ENCODE measurements at regions not wholly inside any gene's neighbourhood (a gene's known extent, or its start where the extent isn't known, plus 50 kb on each side); places are given as distances from the start of the nearest gene placed in this dataset.

DNA sequence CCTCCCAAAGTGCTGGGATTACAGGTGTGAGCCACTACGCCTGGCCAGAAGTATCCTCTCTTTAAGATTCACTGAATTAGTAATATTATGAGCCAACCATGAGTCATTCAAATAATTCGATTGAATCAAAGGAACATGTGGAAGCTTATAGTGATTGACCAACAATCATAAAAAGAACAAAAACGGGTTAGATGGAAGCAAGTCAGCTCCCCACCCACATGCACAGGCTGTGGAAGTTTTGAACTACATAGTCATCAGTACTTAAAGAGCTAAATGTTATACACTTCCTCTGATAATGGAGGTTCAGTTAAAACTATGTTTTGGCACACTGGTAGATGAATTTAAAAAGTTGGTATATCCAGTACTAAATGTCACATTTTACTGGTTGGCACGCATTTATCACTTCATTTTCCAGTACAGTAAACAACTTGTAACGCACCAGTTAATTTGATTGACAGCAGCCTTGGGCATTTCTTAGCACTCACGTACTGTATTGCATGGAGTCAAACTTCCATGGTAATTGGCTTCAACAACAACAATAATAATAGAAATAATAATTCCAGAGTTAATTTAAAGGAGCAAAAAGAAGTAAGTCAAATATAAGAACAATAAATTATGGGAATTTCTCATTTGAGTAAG is 1107.3 kb upstream of the MAP3K7 start:
- Histone ChIP-seq H3K4me1 (ENCODE audit: low read length) (no peaks in the 10 kb centered on the region), H3K27me3 (replicated peaks; ENCODE audit: insufficient read depth, low read length) (no peaks in the 10 kb centered on the region), H3K9me2 (replicated peaks; ENCODE audit: insufficient read depth, low read length) (no peaks in the 10 kb centered on the region), H3K4me2 (ENCODE audit: low read depth, low read length) (no peak overlapping the region), H4K20me1 (ENCODE audit: insufficient read depth, low read length) (no peaks in the 10 kb centered on the region), H3K9me3 (replicated peaks; ENCODE audit: insufficient read depth, low read length) (no peaks in the 10 kb centered on the region), H2AFZ (ENCODE audit: low read length) (no peak overlapping the region), H3K9ac (ENCODE audit: low read length) (no peak overlapping the region), H3K79me2 (ENCODE audit: low read length) (no peaks in the 10 kb centered on the region), H3K4me3 (ENCODE audit: low read length) (no peak overlapping the region), H3F3A (ENCODE audit: insufficient read depth, low read length) (no peaks in the 10 kb centered on the region), H3K27ac (ENCODE audit: low read length) (no peak overlapping the region), H3K36me3 (replicated peaks; ENCODE audit: insufficient read depth, low read length) (no peaks in the 10 kb centered on the region)
- DNase-seq = no peak
- TF ChIP-seq, protein P1, sequence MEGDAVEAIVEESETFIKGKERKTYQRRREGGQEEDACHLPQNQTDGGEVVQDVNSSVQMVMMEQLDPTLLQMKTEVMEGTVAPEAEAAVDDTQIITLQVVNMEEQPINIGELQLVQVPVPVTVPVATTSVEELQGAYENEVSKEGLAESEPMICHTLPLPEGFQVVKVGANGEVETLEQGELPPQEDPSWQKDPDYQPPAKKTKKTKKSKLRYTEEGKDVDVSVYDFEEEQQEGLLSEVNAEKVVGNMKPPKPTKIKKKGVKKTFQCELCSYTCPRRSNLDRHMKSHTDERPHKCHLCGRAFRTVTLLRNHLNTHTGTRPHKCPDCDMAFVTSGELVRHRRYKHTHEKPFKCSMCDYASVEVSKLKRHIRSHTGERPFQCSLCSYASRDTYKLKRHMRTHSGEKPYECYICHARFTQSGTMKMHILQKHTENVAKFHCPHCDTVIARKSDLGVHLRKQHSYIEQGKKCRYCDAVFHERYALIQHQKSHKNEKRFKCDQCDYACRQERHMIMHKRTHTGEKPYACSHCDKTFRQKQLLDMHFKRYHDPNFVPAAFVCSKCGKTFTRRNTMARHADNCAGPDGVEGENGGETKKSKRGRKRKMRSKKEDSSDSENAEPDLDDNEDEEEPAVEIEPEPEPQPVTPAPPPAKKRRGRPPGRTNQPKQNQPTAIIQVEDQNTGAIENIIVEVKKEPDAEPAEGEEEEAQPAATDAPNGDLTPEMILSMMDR (IDR thresholded peaks at IDR 0.05; ENCODE audit: low read length) = no peak
- no peak for TF ChIP-seq EZH2phosphoT487 (IDR thresholded peaks at IDR 0.05; ENCODE audit: low read length)
- TF ChIP-seq EZH2 (optimal IDR thresholded peaks at IDR 0.05; ENCODE audit: low read depth, low read length) = no peak

DNA sequence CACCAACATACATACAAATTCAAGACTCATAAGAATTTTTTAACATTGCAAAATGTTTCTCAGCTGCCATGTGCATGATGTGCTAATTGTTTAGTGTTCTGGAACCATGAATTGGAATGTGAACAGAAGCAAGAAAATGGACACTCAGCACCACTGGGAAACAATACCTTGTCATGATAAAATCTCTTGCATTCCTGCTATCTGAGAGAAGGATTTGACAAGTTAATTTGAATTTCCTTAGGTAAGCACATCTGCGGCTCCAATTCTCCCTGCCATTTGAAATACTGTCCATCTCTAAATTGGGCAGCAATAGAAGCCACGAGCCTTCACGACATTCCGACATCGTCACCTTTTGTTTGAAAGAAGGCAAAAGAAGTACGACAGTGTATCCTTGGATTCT is 1104.6 kb upstream of the MAP3K7 start:
- Histone ChIP-seq H3F3A (ENCODE audit: insufficient read depth, low read length) (no peaks in the 10 kb centered on the region), H3K36me3 (replicated peaks; ENCODE audit: insufficient read depth, low read length) (no peaks in the 10 kb centered on the region), H3K9me2 (replicated peaks; ENCODE audit: insufficient read depth, low read length) (no peaks in the 10 kb centered on the region), H3K79me2 (ENCODE audit: low read length) (no peaks in the 10 kb centered on the region), H3K4me1 (ENCODE audit: low read length) (no peaks in the 10 kb centered on the region), H3K27me3 (replicated peaks; ENCODE audit: insufficient read depth, low read length) (no peaks in the 10 kb centered on the region), H3K9me3 (replicated peaks; ENCODE audit: insufficient read depth, low read length) (no peaks in the 10 kb centered on the region), H4K20me1 (ENCODE audit: insufficient read depth, low read length) (no peaks in the 10 kb centered on the region), H3K4me2 (ENCODE audit: low read depth, low read length) (no peak overlapping the region), H3K9ac (ENCODE audit: low read length) (no peak overlapping the region), H3K27ac (ENCODE audit: low read length) (no peak overlapping the region), H3K4me3 (ENCODE audit: low read length) (no peak overlapping the region), H2AFZ (ENCODE audit: low read length) (no peak overlapping the region)
- TF ChIP-seq EZH2 (optimal IDR thresholded peaks at IDR 0.05; ENCODE audit: low read depth, low read length) = no peak
- no peak for TF ChIP-seq EZH2phosphoT487 (IDR thresholded peaks at IDR 0.05; ENCODE audit: low read length)
- TF ChIP-seq, protein P1 (IDR thresholded peaks at IDR 0.05; ENCODE audit: low read length) = no peak
- DNase-seq = no peak

DNA sequence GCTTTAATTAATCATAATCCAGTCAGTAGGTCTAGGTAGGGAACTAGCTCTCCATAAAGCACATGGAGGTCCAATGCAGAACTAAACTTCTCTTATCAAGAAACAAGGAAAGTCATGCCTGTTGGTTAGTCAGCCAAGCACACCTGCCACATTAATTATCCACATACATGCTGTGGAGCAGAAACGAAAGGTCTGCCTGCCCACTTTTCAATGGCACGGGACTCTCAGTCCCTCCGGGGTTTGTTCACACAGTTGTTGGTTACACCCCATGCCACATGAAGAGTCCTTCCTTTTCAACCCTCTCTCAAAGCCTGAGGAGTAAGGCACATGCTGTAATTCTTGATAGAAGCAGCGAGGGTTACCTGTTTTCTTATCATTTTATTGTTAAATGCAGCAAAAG is 1096.4 kb upstream of the MAP3K7 start:
- no peak for DNase-seq
- H3K9ac ChIP-seq (ENCODE audit: low read length) = no peak overlapping the region
- H3K9me3 ChIP-seq (replicated peaks; ENCODE audit: insufficient read depth, low read length) = no peaks in the 10 kb centered on the region
- H3K79me2 ChIP-seq (ENCODE audit: low read length) = no peaks in the 10 kb centered on the region
- no peak overlapping the region for H3K27ac ChIP-seq (ENCODE audit: low read length)
- H3K4me3 ChIP-seq (ENCODE audit: low read length) = no peak overlapping the region
- no peaks in the 10 kb centered on the region for H3K4me1 ChIP-seq (ENCODE audit: low read length)
- no peaks in the 10 kb centered on the region for H3K27me3 ChIP-seq (replicated peaks; ENCODE audit: insufficient read depth, low read length)
- H3K36me3 ChIP-seq (replicated peaks; ENCODE audit: insufficient read depth, low read length) = no peaks in the 10 kb centered on the region
- H2AFZ ChIP-seq (ENCODE audit: low read length) = no peak overlapping the region
- H3K4me2 ChIP-seq (ENCODE audit: low read depth, low read length) = no peak overlapping the region
- no peaks in the 10 kb centered on the region for H3K9me2 ChIP-seq (replicated peaks; ENCODE audit: insufficient read depth, low read length)
- H3F3A ChIP-seq (ENCODE audit: insufficient read depth, low read length) = no peaks in the 10 kb centered on the region
- TF ChIP-seq EZH2 (optimal IDR thresholded peaks at IDR 0.05; ENCODE audit: low read depth, low read length) (no peak), EZH2phosphoT487 (IDR thresholded peaks at IDR 0.05; ENCODE audit: low read length) (no peak)
- TF ChIP-seq, protein P1 (IDR thresholded peaks at IDR 0.05; ENCODE audit: low read length) = no peak
- no peaks in the 10 kb centered on the region for H4K20me1 ChIP-seq (ENCODE audit: insufficient read depth, low read length)

Measured in MM.1S (cell line).